VCaP (cell line): ENCODE measurements at regions not wholly inside any gene's neighbourhood (a gene's known extent, or its start where the extent isn't known, plus 50 kb on each side); places are given as distances from the start of the nearest gene placed in this dataset.

Experiments used
- H3K27ac ChIP-seq: fragments of 450-650 bp; 2 replicates; pipeline ENCODE4 v1.5.1; 2017
- CTCF ChIP-seq: fragments of 450-650 bp; conservative IDR thresholded peaks from 2 replicates; pipeline ENCODE4 v1.5.1; 2017; ENCODE audit warnings: mild to moderate bottlenecking, moderate library complexity

GRCh38 chr14:101186544-101186943 lies 283.0 kb upstream of the RTL1 start:
- TF ChIP-seq CTCF: no peak
- H3K27ac ChIP-seq: no peak overlapping the region

- TF ChIP-seq CTCF: no peak
- H3K27ac ChIP-seq: no peak overlapping the region
Observed at GRCh38 chr14:101186992-101187815, 283.7 kb upstream of the RTL1 start.

DNA sequence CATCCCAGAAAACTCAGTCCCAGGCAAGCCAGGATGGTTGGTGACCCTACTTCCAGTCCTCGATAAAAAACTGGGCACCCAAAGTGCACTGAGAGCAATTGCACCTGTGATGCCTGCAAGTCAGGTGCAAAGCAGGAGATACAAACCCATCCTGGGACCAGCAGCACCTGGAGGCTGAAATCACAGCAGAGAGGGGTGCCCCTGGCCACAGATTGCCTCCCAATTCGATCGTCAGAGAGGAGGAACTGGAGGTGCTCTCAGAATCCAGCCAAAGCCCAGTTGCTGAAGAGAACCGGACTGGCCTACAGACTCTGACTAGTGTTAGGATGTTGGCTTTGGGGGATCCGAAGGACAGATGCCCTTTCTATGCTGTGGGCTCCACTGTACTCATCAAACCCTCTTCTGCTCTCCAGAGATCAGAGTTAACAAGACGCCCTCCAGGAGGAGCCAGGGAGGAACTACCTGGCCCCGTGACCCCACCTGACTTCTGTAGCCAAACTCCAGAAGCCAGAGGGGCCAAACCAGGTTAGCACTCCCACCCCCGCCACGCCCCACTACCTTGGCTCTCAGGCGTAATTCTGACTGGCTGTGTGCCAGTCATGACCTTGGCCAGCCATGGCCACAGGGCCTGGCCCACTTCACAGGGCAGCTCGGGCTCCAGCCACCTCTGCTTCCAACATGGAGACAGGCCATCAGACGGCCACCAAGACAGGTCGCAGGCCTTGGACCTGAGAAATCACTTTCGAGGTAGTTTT lies 284.5 kb upstream of the RTL1 start:
- no peak overlapping the region for H3K27ac ChIP-seq
- TF ChIP-seq CTCF: no peak

DNA sequence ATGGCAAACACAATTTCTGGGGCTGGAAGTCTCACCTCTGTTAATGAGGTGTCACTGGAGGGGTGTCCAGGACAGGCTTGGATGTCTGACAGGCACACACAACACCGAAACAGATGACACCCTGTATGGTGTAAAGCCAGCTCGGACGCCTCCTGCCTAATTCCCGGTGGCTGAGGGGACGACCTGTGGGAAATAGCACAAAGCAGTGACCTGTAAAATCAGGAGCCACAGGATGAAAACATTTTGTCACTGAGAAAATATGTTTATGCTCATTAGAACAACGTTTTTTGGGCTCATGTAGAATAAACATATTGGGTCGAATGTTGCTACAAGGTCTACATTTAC lies 285.0 kb upstream of the RTL1 start:
- no peak for TF ChIP-seq CTCF

DNA sequence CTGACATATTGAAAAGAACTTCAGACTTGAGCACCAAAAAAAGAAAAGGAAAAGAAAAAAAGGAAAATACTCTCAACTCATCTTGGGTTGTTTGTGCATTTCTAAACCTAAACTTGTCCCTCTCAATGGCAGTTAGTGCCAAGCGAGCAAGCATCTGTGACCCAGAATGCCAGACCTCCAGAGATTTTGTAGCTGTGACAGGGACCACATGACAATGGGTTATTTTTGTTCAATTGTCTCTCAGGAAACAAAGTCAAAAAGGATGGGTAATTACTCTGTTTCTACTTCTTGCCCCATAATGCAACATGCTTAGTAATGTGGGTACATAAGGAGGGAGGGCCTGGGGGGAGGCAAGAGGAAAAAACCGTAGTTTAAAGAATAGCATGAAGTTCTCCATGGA lies 285.7 kb upstream of the RTL1 start:
- H3K27ac ChIP-seq: no peak overlapping the region

More for the DNA sequence above, 285.0 kb upstream of the RTL1 start:
- H3K27ac ChIP-seq: no peak overlapping the region

DNA sequence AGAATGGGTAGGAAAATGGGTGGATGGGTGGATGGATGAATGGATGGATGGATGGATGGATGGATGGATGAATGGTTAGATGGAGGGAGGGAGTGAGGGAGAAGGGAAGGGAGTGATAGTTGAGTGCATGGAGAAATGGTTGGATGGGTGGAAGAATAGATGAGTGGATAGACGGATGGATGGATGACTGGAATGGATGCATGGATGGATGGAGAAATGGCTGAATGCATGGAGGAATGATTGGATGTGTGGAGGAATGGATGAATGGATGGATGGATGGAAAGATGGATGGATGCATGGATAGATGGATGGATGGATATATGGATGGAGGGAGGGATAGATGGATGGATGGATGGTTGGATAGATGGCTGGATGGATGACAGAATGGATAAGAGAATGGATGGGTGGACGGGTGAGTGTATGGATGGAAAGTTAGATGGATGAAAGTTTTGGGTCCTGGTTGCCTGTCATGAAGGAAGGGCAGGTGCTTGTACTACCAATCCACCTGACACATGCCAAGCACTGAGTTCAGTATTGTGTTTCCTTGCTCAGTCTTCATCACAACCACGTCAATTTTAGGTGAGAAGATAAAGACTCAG lies 286.5 kb upstream of the RTL1 start:
- TF ChIP-seq CTCF: no peak
- H3K27ac ChIP-seq: no peak overlapping the region

More for the DNA sequence above, 285.7 kb upstream of the RTL1 start:
- no peak for TF ChIP-seq CTCF

DNA sequence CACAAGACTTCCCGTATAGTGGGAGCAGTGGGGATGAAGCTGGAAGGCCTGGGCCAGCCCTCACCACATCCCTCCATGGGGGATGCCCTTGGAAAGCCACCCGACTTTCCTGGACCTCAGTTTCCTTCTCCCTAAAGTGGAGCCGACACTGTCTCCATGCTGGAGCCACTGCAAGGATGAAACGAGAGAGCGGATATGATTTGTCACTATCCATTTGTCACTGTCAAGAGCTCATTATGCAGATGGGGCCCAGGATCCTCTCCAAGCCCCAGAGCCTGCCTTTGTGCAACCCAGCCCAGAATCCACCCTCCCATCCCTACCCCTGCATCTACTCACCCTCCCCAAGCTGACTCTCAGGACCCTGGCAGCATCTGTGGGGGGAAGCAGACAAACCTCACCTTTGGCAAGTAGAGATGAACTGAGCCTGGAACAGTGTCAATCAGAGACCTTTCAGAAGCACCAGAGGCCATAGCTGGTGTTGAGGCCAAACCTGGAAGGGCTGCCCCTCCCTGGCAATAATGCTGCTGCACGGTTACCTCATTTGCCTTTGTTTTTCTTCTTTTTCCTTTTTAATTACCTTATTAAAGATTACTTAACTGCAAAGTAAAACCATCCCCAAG lies 287.7 kb upstream of the RTL1 start:
- no peak for TF ChIP-seq CTCF

More for the DNA sequence above, 287.7 kb upstream of the RTL1 start:
- no peak overlapping the region for H3K27ac ChIP-seq
